GM12878 (cell line): ENCODE measurements at regions not wholly inside any gene's neighbourhood (a gene's known extent, or its start where the extent isn't known, plus 50 kb on each side); places are given as distances from the start of the nearest gene placed in this dataset.

Experiments used
- ATAC-seq: fragments of 200-7000 bp; cut with Tn5 transposase; 3 replicates; pipeline ENCODE4 v1.9.1; 2020; ENCODE audit warnings: mild to moderate bottlenecking, moderate library complexity
- BruUV-seq: library from RNA; stranded (reverse); fragments of 400-500 nt; replicated peaks from 2 replicates; lab custom pipeline; 2021; lab: Mats Ljungman, UMichigan
- CTCF ChIA-PET: fragments of 300-600 bp; sonication (Branson Sonifier 250); formaldehyde crosslinking; extraction: SDS; loops from one replicate; lab custom pipeline; 2021; ENCODE audit warnings: inconsistent platforms; lab: Yijun Ruan, JAX
- POLR2A ChIA-PET: fragments of 350-600 bp; formaldehyde crosslinking; extraction: SDS; loops from one replicate; lab custom pipeline; 2021; ENCODE audit warnings: inconsistent platforms; lab: Charles Lee
- RAD21 ChIA-PET: fragments of 300-600 bp; sonication (Branson Sonifier 250); formaldehyde crosslinking; loops from one replicate; lab custom pipeline; 2023; ENCODE audit warnings: antibody characterized with exemption; ENCODE audit not compliant: unreplicated experiment; lab: Charles Lee
- SMC1A ChIA-PET: fragments of 300-600 bp; sonication (Branson Sonifier 250); formaldehyde crosslinking; loops from one replicate; lab custom pipeline; 2023; ENCODE audit not compliant: unreplicated experiment, uncharacterized antibody; lab: Charles Lee
- DNase-seq: peaks from one replicate; pipeline ENCODE4 v3.0.0-alpha.2; 2011; ENCODE audit warnings: low read depth, low spot score
- FAIRE-seq: peaks from 3 replicates; lab custom pipeline; 2011; peaks lifted over from hg19 to GRCh38; lab: Jason Lieb, UNC
- H2AFZ ChIP-seq: 2 replicates; pipeline ENCODE4 v1.6.0; 2011; ENCODE audit warnings: low read depth, low read length, control low read depth; ENCODE audit not compliant: control insufficient read depth
- H3K27ac ChIP-seq: 2 replicates; pipeline ENCODE4 v1.5.1; 2011; ENCODE audit warnings: control low read depth; ENCODE audit not compliant: control insufficient read depth, insufficient read depth
- H3K27me3 ChIP-seq, 2 experiments: replicated peaks in 1 of 2; 2 replicates each; pipeline versions ENCODE4 v1.6.0 to v1.6.1; 2011; ENCODE audit warnings: low read length in 1 of 2; ENCODE audit not compliant: control insufficient read depth in 2 of 2, insufficient read depth in 2 of 2
- H3K36me3 ChIP-seq, 2 experiments: 2 replicates each; pipeline ENCODE4 v1.5.1; 2011; ENCODE audit warnings: low read length in 1 of 2; ENCODE audit not compliant: control insufficient read depth in 2 of 2, insufficient read depth in 2 of 2
- H3K4me1 ChIP-seq: 2 replicates; pipeline ENCODE4 v1.6.1; 2011; ENCODE audit warnings: mild to moderate bottlenecking, low read length, moderate library complexity, mixed read lengths; ENCODE audit not compliant: control insufficient read depth, insufficient read depth
- H3K4me2 ChIP-seq: 2 replicates; pipeline ENCODE4 v1.6.0; 2011; ENCODE audit warnings: control low read depth; ENCODE audit not compliant: control insufficient read depth, insufficient read depth
- H3K4me3 ChIP-seq: fragments of 200-600 bp; sonication (generic); 2 replicates; pipeline ENCODE4 v1.5.1; 2016
- H3K79me2 ChIP-seq: 2 replicates; pipeline ENCODE4 v1.6.0; 2011; ENCODE audit warnings: low read length; ENCODE audit not compliant: control insufficient read depth, insufficient read depth
- H3K9ac ChIP-seq: 2 replicates; pipeline ENCODE4 v1.8.0; 2011; ENCODE audit warnings: low read length, control low read depth, mixed read lengths; ENCODE audit not compliant: control insufficient read depth, insufficient read depth
- H3K9me3 ChIP-seq: replicated peaks from 3 replicates; pipeline ENCODE4 v1.5.1; 2011; ENCODE audit warnings: mild to moderate bottlenecking, low read length; ENCODE audit not compliant: control insufficient read depth, insufficient read depth
- H4K20me1 ChIP-seq: 2 replicates; pipeline ENCODE4 v1.6.0; 2011; ENCODE audit not compliant: control insufficient read depth, insufficient read depth
- HCFC1 ChIP-seq: fragments of 150-350 bp; IDR thresholded peaks from 2 replicates; pipeline ENCODE4 v1.6.1; 2014; ENCODE audit warnings: low read length
- RBBP5 ChIP-seq: fragments of 200-600 bp; sonication (generic); conservative IDR thresholded peaks from 2 replicates; pipeline ENCODE4 v1.6.1; 2016
- ZZZ3 ChIP-seq: IDR thresholded peaks from 2 replicates; pipeline ENCODE4 v1.6.1; 2011; ENCODE audit warnings: low read depth; ENCODE audit not compliant: control insufficient read depth, insufficient read length
- WGBS: methylation state at CpG from one replicate; pipeline ENCODE4 v1.1.6; 2016; ENCODE audit warnings: low lambda C conversion rate; ENCODE audit not compliant: insufficient replicate concordance, insufficient coverage; ENCODE audit errors: missing lambda C conversion rate; 5-methylcytosine and 5-hydroxymethylcytosine counted together
- in situ Hi-C: fragments of 300-500 bp; cut with MboI; formaldehyde crosslinking; loops from 9 replicates; pipeline ENCODE4 v1.14.3; 2018; ENCODE audit warnings: mixed read lengths
- intact Hi-C: fragments of 100-400 bp; cut with micrococcal nuclease; formaldehyde crosslinking; loops from one replicate; pipeline ENCODE4 v1.14.2; 2022; ENCODE audit not compliant: unreplicated experiment
- TF ChIP-seq, protein P1 (sequence below): fragments of 450-650 bp; formaldehyde crosslinking; IDR thresholded peaks from 2 replicates; pipeline ENCODE4 v1.5.0; 2022; ENCODE audit warnings: mild to moderate bottlenecking, missing genetic modification characterization
- TF ChIP-seq, protein P2 (sequence below): IDR thresholded peaks from 2 replicates; pipeline ENCODE4 v1.6.1; 2012; ENCODE audit warnings: mild to moderate bottlenecking, low read depth, low read length

DNA sequence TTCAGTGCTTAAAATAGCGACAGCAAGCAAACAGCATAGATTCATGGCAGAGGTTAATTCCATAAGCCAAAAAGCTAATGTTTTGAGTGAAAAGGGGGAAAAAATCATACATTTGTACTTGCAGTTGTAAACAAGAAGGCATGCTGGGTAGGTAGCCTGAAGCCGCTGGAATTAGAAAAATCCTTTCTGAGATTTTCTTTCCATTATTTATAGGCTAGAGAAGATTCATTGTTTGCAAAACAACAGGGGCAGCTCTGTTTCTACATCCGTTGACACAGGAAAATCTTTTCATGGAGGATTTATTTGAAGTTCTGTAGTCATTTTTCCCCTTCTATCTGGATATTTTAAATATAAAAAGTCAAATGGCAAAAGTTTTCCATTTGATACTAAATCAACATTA is 843.9 kb downstream of the QKI start (continued):
- TF ChIP-seq, protein P1, sequence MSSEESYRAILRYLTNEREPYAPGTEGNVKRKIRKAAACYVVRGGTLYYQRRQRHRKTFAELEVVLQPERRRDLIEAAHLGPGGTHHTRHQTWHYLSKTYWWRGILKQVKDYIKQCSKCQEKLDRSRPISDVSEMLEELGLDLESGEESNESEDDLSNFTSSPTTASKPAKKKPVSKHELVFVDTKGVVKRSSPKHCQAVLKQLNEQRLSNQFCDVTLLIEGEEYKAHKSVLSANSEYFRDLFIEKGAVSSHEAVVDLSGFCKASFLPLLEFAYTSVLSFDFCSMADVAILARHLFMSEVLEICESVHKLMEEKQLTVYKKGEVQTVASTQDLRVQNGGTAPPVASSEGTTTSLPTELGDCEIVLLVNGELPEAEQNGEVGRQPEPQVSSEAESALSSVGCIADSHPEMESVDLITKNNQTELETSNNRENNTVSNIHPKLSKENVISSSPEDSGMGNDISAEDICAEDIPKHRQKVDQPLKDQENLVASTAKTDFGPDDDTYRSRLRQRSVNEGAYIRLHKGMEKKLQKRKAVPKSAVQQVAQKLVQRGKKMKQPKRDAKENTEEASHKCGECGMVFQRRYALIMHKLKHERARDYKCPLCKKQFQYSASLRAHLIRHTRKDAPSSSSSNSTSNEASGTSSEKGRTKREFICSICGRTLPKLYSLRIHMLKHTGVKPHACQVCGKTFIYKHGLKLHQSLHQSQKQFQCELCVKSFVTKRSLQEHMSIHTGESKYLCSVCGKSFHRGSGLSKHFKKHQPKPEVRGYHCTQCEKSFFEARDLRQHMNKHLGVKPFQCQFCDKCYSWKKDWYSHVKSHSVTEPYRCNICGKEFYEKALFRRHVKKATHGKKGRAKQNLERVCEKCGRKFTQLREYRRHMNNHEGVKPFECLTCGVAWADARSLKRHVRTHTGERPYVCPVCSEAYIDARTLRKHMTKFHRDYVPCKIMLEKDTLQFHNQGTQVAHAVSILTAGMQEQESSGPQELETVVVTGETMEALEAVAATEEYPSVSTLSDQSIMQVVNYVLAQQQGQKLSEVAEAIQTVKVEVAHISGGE = no peak

DNA sequence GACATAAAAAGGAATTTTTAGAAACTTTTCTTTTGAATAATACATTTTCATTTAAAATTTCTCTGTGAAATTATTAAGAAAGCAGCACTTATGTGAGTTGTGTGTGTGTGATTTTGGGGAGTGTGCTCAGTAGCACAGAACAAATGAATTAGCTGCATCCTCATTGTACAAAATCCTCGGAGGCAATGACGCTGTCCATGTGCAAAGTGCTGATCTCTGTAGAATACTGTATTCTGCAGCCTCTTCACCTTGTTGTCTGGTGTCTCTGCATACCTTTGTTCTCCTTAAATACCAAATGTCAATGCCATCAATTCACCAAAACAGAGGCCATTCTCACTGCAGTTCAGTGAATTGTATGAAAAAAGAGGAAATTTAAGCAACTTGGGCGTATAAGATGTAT is 838.4 kb downstream of the QKI start:
- RAD21 ChIA-PET = no interaction called here
- Histone ChIP-seq H3K4me3 (no peak overlapping the region), H3K36me3 (no peaks in the 10 kb centered on the region), H3K9ac (no peak overlapping the region), H3K27ac (no peak overlapping the region), H3K27me3 (no peaks in the 10 kb centered on the region), H3K9me3 (no peaks in the 10 kb centered on the region), H4K20me1 (no peaks in the 10 kb centered on the region)
- BruUV-seq = no TSS peak
- TF ChIP-seq ZZZ3 (no peak), HCFC1 (no peak), RBBP5 (no peak)
- TF ChIP-seq, protein P2, sequence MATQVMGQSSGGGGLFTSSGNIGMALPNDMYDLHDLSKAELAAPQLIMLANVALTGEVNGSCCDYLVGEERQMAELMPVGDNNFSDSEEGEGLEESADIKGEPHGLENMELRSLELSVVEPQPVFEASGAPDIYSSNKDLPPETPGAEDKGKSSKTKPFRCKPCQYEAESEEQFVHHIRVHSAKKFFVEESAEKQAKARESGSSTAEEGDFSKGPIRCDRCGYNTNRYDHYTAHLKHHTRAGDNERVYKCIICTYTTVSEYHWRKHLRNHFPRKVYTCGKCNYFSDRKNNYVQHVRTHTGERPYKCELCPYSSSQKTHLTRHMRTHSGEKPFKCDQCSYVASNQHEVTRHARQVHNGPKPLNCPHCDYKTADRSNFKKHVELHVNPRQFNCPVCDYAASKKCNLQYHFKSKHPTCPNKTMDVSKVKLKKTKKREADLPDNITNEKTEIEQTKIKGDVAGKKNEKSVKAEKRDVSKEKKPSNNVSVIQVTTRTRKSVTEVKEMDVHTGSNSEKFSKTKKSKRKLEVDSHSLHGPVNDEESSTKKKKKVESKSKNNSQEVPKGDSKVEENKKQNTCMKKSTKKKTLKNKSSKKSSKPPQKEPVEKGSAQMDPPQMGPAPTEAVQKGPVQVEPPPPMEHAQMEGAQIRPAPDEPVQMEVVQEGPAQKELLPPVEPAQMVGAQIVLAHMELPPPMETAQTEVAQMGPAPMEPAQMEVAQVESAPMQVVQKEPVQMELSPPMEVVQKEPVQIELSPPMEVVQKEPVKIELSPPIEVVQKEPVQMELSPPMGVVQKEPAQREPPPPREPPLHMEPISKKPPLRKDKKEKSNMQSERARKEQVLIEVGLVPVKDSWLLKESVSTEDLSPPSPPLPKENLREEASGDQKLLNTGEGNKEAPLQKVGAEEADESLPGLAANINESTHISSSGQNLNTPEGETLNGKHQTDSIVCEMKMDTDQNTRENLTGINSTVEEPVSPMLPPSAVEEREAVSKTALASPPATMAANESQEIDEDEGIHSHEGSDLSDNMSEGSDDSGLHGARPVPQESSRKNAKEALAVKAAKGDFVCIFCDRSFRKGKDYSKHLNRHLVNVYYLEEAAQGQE = peak; percentile 78
- TF ChIP-seq, all 136 proteins: peak for 1
- SMC1A ChIA-PET = no interaction called here
- 0% methylated on average over 3 of the region's 3 CpGs for WGBS
- no peak for ATAC-seq
- Histone ChIP-seq H3K79me2 (no peaks in the 10 kb centered on the region), H2AFZ (no peak overlapping the region), H3K4me2 (no peak overlapping the region), H3K4me1 (no peaks in the 10 kb centered on the region)
- POLR2A ChIA-PET = no interaction called here
- FAIRE-seq = no peak
- CTCF ChIA-PET = no interaction called here
- intact Hi-C loops (no loop called here), in situ Hi-C loops (no loop called here)
- DNase-seq = no peak
